ENCODE measurements at regions not wholly inside any gene's neighbourhood (a gene's known extent, or its start where the extent isn't known, plus 50 kb on each side); places are given as distances from the start of the nearest gene placed in this dataset.

GRCh38 chr4:35952751-35953150 lies 291.6 kb downstream of the ARAP2 start:
- no peak for TF ChIP-seq ZFX (IDR thresholded peaks at IDR 0.05; ENCODE audit: borderline replicate concordance)
- no peak for TF ChIP-seq CTCF (IDR thresholded peaks at IDR 0.05)

GRCh38 chr4:35963383-35963782 lies 280.9 kb downstream of the ARAP2 start:
- TF ChIP-seq CTCF (IDR thresholded peaks at IDR 0.05) (no peak), ZFX (IDR thresholded peaks at IDR 0.05; ENCODE audit: borderline replicate concordance) (no peak)
- no peak overlapping the region for H3K27ac ChIP-seq

More at GRCh38 chr4:35952751-35953150, 291.6 kb downstream of the ARAP2 start:
- H3K27ac ChIP-seq, result no peak overlapping the region

- H3K27ac ChIP-seq, result no peak overlapping the region
- TF ChIP-seq CTCF (IDR thresholded peaks at IDR 0.05) (no peak), ZFX (IDR thresholded peaks at IDR 0.05; ENCODE audit: borderline replicate concordance) (no peak)
Measured at GRCh38 chr4:35963974-35964515, 280.3 kb downstream of the ARAP2 start.

- TF ChIP-seq CTCF (IDR thresholded peaks at IDR 0.05), result no peak
- TF ChIP-seq ZFX (IDR thresholded peaks at IDR 0.05; ENCODE audit: borderline replicate concordance), result no peak
- H3K27ac ChIP-seq, result no peak overlapping the region
Measured at GRCh38 chr4:35965300-35965699, 279.0 kb downstream of the ARAP2 start.

GRCh38 chr4:35966566-35966965 lies 277.7 kb downstream of the ARAP2 start:
- H3K27ac ChIP-seq, result no peak overlapping the region
- TF ChIP-seq ZFX (IDR thresholded peaks at IDR 0.05; ENCODE audit: borderline replicate concordance), result no peak
- no peak for TF ChIP-seq CTCF (IDR thresholded peaks at IDR 0.05)

- TF ChIP-seq ZFX (IDR thresholded peaks at IDR 0.05; ENCODE audit: borderline replicate concordance), result no peak
- TF ChIP-seq CTCF (IDR thresholded peaks at IDR 0.05), result no peak
- H3K27ac ChIP-seq, result no peak overlapping the region
Measured at GRCh38 chr4:35970366-35970960, 273.9 kb downstream of the ARAP2 start.

GRCh38 chr4:35972814-35973213 lies 271.5 kb downstream of the ARAP2 start:
- no peak overlapping the region for H3K27ac ChIP-seq
- no peak for TF ChIP-seq ZFX (IDR thresholded peaks at IDR 0.05; ENCODE audit: borderline replicate concordance)
- no peak for TF ChIP-seq CTCF (IDR thresholded peaks at IDR 0.05)

Measured in 22Rv1 (cell line).